ENCODE measurements at regions not wholly inside any gene's neighbourhood (a gene's known extent, or its start where the extent isn't known, plus 50 kb on each side); places are given as distances from the start of the nearest gene placed in this dataset.
"Not testable (repeated sequence)": the region's sequence is repeated elsewhere in the genome, so short reads cannot be mapped to it uniquely, and the experiment has no call there.

DNA sequence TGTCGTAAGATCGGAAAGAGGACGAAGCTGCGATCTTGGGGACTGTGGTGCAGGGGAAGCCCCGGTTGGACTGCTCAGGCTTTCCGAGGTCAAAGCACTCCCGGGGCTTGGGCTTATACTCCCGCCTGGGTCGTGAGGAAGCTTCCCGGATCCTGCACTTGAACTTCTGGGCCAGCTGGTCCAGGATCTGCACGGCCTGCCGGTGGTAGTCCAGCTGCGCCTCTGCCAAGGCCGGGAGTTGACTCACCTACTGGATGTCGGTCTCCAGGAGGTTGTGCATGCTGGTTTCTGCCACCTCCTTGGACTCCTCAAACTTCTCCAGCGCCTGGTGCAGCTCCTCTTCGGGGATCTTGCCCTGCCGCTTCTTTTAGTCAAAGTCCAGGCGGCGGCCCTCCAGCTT is 99.2 kb downstream of the KPNA2 start:
- intact Hi-C loops (cut with DNase I): no loop called here
- ATAC-seq (no peak), DNase-seq (ENCODE audit: low spot score) (no peak)

DNA sequence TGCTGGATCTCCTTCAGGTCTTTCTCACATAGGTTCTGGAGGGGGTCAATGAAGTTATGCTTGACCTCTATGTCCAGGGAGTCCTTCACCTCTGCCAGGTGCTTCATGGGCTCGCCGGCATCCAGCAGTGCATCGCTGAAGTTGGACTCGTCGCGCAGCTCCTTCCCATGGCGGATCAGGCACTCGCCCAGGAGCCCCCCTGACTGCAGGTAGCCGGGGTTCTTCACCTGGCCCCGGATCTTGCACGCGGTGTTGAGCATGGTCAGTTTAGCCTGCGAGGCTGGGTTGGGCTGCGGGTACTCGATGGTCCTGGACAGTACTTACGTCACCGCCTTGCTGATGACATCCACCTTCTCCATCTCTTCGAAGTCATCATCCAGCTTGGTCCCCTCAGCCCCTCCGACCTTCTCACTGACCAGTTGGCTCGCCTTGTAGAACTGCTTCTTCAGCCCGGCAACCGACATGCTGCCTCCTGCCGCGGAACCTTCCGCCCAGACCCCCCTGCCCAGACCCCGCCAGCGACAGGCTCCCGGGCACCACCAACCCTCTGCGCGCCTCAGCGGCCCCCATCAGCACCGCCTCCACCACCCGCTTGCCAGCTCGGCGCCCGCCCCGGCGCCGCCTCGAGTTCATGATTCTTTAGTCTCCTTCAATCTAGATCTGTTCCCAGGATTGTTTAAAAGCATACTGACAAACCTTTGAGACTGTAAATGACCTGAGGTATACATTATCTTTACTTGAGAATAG is 99.8 kb downstream of the KPNA2 start:
- no peak for DNase-seq (ENCODE audit: low spot score)
- intact Hi-C loops (cut with DNase I): no loop called here
- ATAC-seq: no peak

- ATAC-seq (no peak), DNase-seq (ENCODE audit: low spot score) (no peak)
- intact Hi-C loops (cut with DNase I): no loop called here
Measured at GRCh38 chr17:68141050-68141449, 105.5 kb downstream of the KPNA2 start.

GRCh38 chr17:68142595-68142994 is 105.2 kb upstream of the AMZ2 start:
- DNase-seq (ENCODE audit: low spot score): no peak
- ATAC-seq: no peak
- intact Hi-C loops (cut with DNase I): no loop called here

GRCh38 chr17:68143425-68143824 is 104.4 kb upstream of the AMZ2 start:
- no peak for ATAC-seq

DNA sequence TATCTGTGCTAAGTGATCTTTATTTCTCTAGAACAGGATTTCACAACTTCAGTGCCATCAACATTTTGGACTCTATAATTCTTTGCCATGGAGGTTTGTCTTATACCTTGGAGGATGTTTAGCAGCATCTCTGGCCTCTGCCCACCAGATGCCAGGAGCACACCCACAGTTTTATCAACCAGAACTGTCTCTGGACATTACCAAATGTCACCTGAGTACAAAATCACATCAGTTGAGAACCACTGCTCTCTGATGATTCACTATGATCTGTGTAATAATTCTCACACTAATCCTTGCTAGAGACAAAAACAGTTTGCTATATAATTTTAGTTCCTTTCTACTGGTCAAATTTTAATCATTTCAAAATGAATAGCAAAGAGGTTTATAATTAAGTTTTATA is 102.8 kb upstream of the AMZ2 start:
- intact Hi-C loops (cut with DNase I): no loop called here
- no peak for DNase-seq (ENCODE audit: low spot score)
- ATAC-seq: no peak

More at GRCh38 chr17:68143425-68143824, 104.4 kb upstream of the AMZ2 start:
- intact Hi-C loops (cut with DNase I): no loop called here
- DNase-seq (ENCODE audit: low spot score): no peak

DNA sequence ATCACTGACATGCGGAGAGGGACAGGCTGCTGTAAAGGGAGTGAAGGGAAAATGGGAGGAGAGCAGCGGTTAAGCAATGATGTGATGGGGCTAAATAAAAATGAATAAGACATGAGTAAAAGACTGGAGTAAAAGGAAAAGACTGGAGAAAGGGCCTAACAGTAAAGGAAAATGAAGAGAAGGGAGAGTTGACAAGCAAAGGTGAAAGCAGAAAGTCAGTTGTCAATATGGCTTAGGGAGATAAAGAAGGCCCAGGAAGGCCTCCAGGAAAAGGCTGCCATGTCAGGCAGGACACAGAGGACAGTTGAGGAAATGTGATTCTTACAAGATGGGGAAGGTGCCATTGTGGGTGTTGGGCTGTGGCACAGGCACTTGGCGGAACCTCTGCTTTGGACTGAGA is 98.9 kb upstream of the AMZ2 start:
- intact Hi-C loops (cut with DNase I): no loop called here
- ATAC-seq: no peak

GRCh38 chr17:68152161-68152571 is 95.7 kb upstream of the AMZ2 start:
- ATAC-seq: no peak
- no peak for DNase-seq (ENCODE audit: low spot score)
- intact Hi-C loops (cut with DNase I): no loop called here

More for the DNA sequence above, 98.9 kb upstream of the AMZ2 start:
- DNase-seq (ENCODE audit: low spot score): no peak

GRCh38 chr17:68155692-68156091 is 92.2 kb upstream of the AMZ2 start:
- ATAC-seq (no peak), DNase-seq (ENCODE audit: low spot score) (no peak)
- intact Hi-C loops (cut with DNase I): no loop called here

GRCh38 chr17:68161644-68162428 is 86.0 kb upstream of the AMZ2 start:
- ATAC-seq: peak; percentile 38
- DNase-seq (ENCODE audit: low spot score): no peak
- intact Hi-C loops (cut with DNase I): no loop called here

GRCh38 chr17:68168273-68169164 is 79.3 kb upstream of the AMZ2 start:
- DNase-seq (ENCODE audit: low spot score); intact Hi-C loops (cut with DNase I); ATAC-seq: not testable (repeated sequence)

DNA sequence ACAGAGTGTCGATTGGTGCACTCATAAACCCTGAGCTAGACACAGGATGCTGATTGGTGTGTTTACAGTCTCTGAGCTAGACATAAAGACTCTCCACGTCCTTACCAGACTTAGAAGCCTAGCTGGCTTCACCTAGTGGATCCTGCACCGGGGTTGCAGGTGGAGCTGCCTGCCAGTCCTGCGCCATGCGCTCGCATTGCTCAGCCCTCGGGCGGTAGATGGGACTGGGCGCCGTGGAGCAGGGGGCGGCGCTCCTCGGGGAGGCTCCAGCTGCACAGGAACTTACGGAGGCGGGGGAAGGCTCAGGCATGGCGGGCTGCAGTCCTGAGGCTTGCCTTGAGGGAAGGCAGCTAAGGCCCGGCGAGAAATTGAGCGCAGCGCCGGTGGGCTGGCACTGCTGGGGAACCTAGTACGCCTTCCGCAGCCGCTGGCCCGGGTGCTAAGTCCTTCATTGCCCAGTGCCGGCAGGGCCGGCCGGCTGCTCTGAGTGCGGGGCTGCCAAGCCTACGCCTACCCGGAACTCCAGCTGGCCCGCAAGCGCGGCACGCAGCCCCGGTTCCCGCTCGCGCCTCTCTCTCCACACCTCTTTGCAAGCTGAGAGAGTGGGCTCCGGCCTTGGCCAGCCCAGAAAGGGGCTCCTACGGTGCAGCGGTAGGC is 78.5 kb upstream of the AMZ2 start:
- ATAC-seq; DNase-seq (ENCODE audit: low spot score); intact Hi-C loops (cut with DNase I): not testable (repeated sequence)

DNA sequence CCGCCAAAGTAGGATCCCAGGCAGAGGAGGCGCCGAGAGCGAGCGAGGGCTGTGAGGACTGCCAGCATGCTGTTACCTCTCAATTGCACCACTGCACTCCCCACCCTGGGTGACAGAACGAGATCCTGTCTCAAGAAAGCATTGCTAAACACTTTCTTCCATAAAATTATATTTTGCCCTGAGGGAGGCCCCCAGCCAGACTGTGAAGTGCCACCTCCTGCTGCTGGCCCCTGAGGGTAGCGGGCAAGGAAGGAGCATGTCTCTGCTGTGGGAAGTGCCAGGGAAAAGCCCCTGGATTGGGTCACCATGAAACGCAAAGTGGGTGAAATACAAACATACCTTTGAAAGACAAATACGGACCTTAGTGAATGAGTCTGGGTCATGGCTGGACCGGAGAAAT is 78.0 kb upstream of the AMZ2 start:
- intact Hi-C loops (cut with DNase I): loop anchor here (10.0 kb wide), 1 partner anchor 295 kb away; no protein-coding TSS in a partner anchor
- ATAC-seq (no peak), DNase-seq (ENCODE audit: low spot score) (no peak)

- ATAC-seq: no peak
- DNase-seq (ENCODE audit: low spot score): no peak
- intact Hi-C loops (cut with DNase I): loop anchor here (10.0 kb wide), 1 partner anchor 295 kb away; no protein-coding TSS in a partner anchor
Measured at GRCh38 chr17:68170246-68170645, 77.6 kb upstream of the AMZ2 start.

DNA sequence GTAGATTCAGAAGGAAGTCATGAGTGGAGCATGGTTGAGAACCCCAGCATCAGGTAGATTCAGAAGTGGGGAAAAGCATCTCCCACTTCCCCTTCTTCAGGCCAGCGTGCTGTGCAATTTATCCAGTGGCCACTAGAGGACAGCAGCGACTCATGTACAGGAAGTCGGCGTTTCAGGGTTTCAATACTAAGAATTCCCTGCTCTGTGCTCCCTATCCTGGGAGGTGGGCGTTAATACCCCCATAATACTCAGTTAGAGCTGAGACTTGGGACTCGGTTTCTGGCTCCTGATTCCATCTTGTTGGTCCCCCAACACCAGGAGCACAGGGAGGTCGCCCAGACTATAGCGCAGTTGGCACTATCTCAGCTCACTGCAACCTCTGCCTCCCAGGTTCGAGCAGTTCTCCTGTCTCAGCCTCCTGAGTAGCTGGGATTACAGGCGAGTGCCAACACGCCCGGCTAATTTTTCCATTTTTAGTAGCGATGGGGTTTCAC is 75.3 kb upstream of the AMZ2 start:
- intact Hi-C loops (cut with DNase I): loop anchor here (10.0 kb wide), 1 partner anchor 292 kb away; no protein-coding TSS in a partner anchor
- ATAC-seq: peak; percentile 77
- peak; percentile 86 for DNase-seq (ENCODE audit: low spot score)

- ATAC-seq (no peak), DNase-seq (ENCODE audit: low spot score) (no peak)
- intact Hi-C loops (cut with DNase I): loop anchor here (10.0 kb wide), 1 partner anchor 289 kb away; no protein-coding TSS in a partner anchor
Measured at GRCh38 chr17:68175416-68175815, 72.4 kb upstream of the AMZ2 start.

- intact Hi-C loops (cut with DNase I): loop anchor here (10.0 kb wide), 1 partner anchor 289 kb away; no protein-coding TSS in a partner anchor
- ATAC-seq: no peak
- DNase-seq (ENCODE audit: low spot score): no peak
Measured at GRCh38 chr17:68175905-68176304, 71.9 kb upstream of the AMZ2 start.

DNA sequence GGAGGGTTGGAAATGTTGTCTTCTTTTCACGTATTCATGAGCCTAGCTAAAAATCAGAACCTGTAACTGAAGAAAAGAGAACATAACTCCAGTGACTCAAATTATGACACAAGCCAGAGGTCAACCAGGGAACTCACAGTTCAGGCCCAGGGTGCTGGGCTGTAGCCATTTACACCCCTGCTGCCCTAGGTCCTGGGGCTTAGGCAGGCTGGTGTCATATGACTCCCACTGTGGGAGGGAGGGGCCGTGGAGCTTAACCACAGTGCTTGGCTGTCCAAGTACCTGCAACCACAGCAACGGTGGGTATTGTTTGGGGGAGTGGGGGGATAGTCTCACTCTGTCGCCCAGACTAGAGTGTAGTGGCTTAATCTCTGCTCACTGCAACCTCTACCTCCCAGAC is 71.1 kb upstream of the AMZ2 start:
- no peak for ATAC-seq
- intact Hi-C loops (cut with DNase I): loop anchor here (10.0 kb wide), 1 partner anchor 288 kb away; no protein-coding TSS in a partner anchor
- no peak for DNase-seq (ENCODE audit: low spot score)
